SK-N-SH treated with all-trans-retinoic acid at 6 μM for 48 hours (cell line): ENCODE measurements at regions not wholly inside any gene's neighbourhood (a gene's known extent, or its start where the extent isn't known, plus 50 kb on each side); places are given as distances from the start of the nearest gene placed in this dataset.

ENCODE experiments used
- ARNTL ChIP-seq: fragments of 450-650 bp; formaldehyde crosslinking; IDR thresholded peaks from 2 replicates; pipeline ENCODE4 v1.5.0; 2020; ENCODE audit warnings: low read depth, mild to moderate bottlenecking, moderate library complexity, borderline replicate concordance
- ESRRG ChIP-seq: fragments of 250-450 bp; sonication (Bioruptor Pico); IDR thresholded peaks from 2 replicates; pipeline ENCODE4 v1.6.1; 2021; ENCODE audit warnings: mild to moderate bottlenecking
- RARB ChIP-seq: fragments of 250-450 bp; sonication (Bioruptor Pico); IDR thresholded peaks from 2 replicates; pipeline ENCODE4 v1.8.0; 2021; ENCODE audit warnings: mild to moderate bottlenecking, moderate library complexity

DNA sequence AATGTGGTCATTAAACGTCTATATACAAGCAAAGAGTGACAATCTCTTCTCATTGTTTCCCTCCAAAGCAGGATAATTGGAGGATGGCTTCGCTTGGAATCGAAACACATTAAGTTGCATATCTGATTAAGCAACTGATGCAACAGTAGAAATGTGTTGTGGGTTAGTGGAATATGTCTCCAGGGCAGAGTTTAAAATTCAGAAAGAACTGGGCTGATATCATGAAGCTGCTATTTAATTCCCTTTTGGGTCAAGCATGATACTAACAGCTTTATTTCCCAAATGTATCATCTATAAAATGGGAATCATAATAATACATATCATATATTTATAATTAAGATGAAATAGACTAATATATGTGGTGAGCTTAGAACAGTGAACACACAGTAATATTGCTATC lies 1763.0 kb upstream of the C9orf72 start:
- no peak for TF ChIP-seq RARB
- TF ChIP-seq ESRRG (CRISPR knock-in tag), result no peak
- no peak for TF ChIP-seq ARNTL (CRISPR knock-in tag)
